ENCODE measurements at regions not wholly inside any gene's neighbourhood (a gene's known extent, or its start where the extent isn't known, plus 50 kb on each side); places are given as distances from the start of the nearest gene placed in this dataset.

- no peaks in the 10 kb centered on the region for H3K4me1 ChIP-seq
- H3K9me3 ChIP-seq, result no peaks in the 10 kb centered on the region
- H3K27me3 ChIP-seq, result no peaks in the 10 kb centered on the region
- WGBS (ENCODE audit: insufficient coverage, low coverage, low lambda C conversion rate, missing lambda C conversion rate), result no CpG with 5 or more reads among the region's 3 CpGs
- intact Hi-C loops (cut with DNase I), result no loop called here
- no peak overlapping the region for H3K27ac ChIP-seq
- ATAC-seq (no peak), DNase-seq (no peak)
- TF ChIP-seq CTCF (IDR thresholded peaks at IDR 0.05), result no peak
- no peak for TF ChIP-seq POLR2A (IDR thresholded peaks at IDR 0.05)
- H3K36me3 ChIP-seq, result no peaks in the 10 kb centered on the region
- no peak overlapping the region for H3K4me3 ChIP-seq
Measured at GRCh38 chr4:23035521-23036056, 342.9 kb downstream of the GBA3 start.

GRCh38 chr4:23034731-23035130 lies 342.0 kb downstream of the GBA3 start:
- ATAC-seq, result no peak
- DNase-seq, result no peak

GRCh38 chr4:23033796-23034195 lies 341.1 kb downstream of the GBA3 start:
- no peaks in the 10 kb centered on the region for H3K4me1 ChIP-seq
- WGBS (ENCODE audit: insufficient coverage, low coverage, low lambda C conversion rate, missing lambda C conversion rate), result 53% methylated on average over 2 of the region's 2 CpGs
- no peaks in the 10 kb centered on the region for H3K9me3 ChIP-seq
- H3K27ac ChIP-seq, result no peak overlapping the region
- H3K4me3 ChIP-seq, result no peak overlapping the region
- ATAC-seq (no peak), DNase-seq (no peak)
- intact Hi-C loops (cut with DNase I), result no loop called here
- no peaks in the 10 kb centered on the region for H3K36me3 ChIP-seq
- H3K27me3 ChIP-seq, result no peaks in the 10 kb centered on the region
- TF ChIP-seq CTCF (IDR thresholded peaks at IDR 0.05) (no peak), POLR2A (IDR thresholded peaks at IDR 0.05) (no peak)

More at GRCh38 chr4:23034731-23035130, 342.0 kb downstream of the GBA3 start:
- no peak for TF ChIP-seq CTCF (IDR thresholded peaks at IDR 0.05)
- TF ChIP-seq POLR2A (IDR thresholded peaks at IDR 0.05), result no peak
- Histone ChIP-seq H3K27ac (no peak overlapping the region), H3K27me3 (no peaks in the 10 kb centered on the region), H3K9me3 (no peaks in the 10 kb centered on the region), H3K4me1 (no peaks in the 10 kb centered on the region), H3K36me3 (no peaks in the 10 kb centered on the region), H3K4me3 (no peak overlapping the region)
- intact Hi-C loops (cut with DNase I), result no loop called here

GRCh38 chr4:23028875-23029274 lies 336.1 kb downstream of the GBA3 start:
- Histone ChIP-seq H3K9me3 (no peaks in the 10 kb centered on the region), H3K4me3 (no peak overlapping the region), H3K27me3 (no peaks in the 10 kb centered on the region), H3K4me1 (no peaks in the 10 kb centered on the region), H3K27ac (no peak overlapping the region), H3K36me3 (no peaks in the 10 kb centered on the region)
- intact Hi-C loops (cut with DNase I), result no loop called here
- DNase-seq (no peak), ATAC-seq (no peak)
- TF ChIP-seq POLR2A (IDR thresholded peaks at IDR 0.05) (no peak), CTCF (IDR thresholded peaks at IDR 0.05) (no peak)
- WGBS (ENCODE audit: insufficient coverage, low coverage, low lambda C conversion rate, missing lambda C conversion rate), result 69% methylated on average over 3 of the region's 3 CpGs

GRCh38 chr4:23023666-23024065 lies 330.9 kb downstream of the GBA3 start:
- Histone ChIP-seq H3K4me1 (no peaks in the 10 kb centered on the region), H3K27ac (no peak overlapping the region), H3K9me3 (no peaks in the 10 kb centered on the region), H3K27me3 (no peaks in the 10 kb centered on the region), H3K4me3 (no peak overlapping the region), H3K36me3 (no peaks in the 10 kb centered on the region)
- 27% methylated on average over 1 of the region's 1 CpG for WGBS (ENCODE audit: insufficient coverage, low coverage, low lambda C conversion rate, missing lambda C conversion rate)
- ATAC-seq (no peak), DNase-seq (no peak)
- intact Hi-C loops (cut with DNase I), result no loop called here
- TF ChIP-seq CTCF (IDR thresholded peaks at IDR 0.05) (no peak), POLR2A (IDR thresholded peaks at IDR 0.05) (no peak)
